Endometrial microvascular endothelial cells (primary cell): ENCODE measurements at regions not wholly inside any gene's neighbourhood (a gene's known extent, or its start where the extent isn't known, plus 50 kb on each side); places are given as distances from the start of the nearest gene placed in this dataset.
"Not testable (repeated sequence)": the region's sequence is repeated elsewhere in the genome, so short reads cannot be mapped to it uniquely, and the experiment has no call there.

Experiments used
- in situ Hi-C: cut with HindIII; loops from 2 replicates; pipeline ENCODE4 v1.10.0; 2017; ENCODE audit warnings: low sequenced_read_pairs, low pct_unique_long_range_greater_than_20kb; ENCODE audit errors: inconsistent ontology term

DNA sequence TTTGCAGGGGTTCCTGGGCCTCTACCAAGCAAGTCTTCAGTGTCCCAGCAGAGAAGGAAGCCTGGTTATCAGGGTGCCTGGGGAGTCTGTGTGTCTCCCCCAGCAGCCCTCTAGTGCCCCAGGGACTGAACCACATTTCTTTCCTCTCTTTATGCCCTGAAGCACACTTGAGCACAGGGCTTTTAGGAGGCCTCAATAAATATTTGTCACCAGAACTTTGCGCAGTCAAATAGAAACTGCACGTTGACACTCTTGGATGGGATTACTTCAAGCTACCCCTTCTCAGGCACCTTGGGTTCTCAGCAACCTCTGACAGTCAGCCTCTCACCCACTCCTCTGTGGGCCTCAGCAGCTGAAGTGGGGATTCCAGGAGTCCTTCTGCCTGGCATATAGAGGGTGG lies 226.6 kb upstream of the HES1 start:
- in situ Hi-C loops: no loop called here

DNA sequence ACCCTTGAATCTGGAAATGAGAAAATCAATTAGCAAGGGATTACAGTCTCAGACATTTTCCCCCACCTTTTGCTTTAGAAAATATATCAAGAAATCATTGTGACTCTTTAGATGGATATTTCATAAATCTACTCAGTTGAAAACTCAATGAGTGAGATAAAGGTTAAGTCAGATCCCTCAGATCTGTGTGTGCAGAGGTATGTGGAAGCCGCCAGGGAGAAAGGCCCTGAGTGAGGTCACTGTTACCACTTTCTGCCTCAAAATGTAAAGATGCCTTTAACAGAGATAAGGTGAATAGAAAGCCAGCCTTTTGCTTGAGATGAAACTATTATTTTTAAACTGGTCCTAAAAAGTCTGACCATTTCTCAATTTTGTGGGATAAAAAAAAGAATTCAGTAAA lies 225.6 kb upstream of the HES1 start:
- in situ Hi-C loops: no loop called here

DNA sequence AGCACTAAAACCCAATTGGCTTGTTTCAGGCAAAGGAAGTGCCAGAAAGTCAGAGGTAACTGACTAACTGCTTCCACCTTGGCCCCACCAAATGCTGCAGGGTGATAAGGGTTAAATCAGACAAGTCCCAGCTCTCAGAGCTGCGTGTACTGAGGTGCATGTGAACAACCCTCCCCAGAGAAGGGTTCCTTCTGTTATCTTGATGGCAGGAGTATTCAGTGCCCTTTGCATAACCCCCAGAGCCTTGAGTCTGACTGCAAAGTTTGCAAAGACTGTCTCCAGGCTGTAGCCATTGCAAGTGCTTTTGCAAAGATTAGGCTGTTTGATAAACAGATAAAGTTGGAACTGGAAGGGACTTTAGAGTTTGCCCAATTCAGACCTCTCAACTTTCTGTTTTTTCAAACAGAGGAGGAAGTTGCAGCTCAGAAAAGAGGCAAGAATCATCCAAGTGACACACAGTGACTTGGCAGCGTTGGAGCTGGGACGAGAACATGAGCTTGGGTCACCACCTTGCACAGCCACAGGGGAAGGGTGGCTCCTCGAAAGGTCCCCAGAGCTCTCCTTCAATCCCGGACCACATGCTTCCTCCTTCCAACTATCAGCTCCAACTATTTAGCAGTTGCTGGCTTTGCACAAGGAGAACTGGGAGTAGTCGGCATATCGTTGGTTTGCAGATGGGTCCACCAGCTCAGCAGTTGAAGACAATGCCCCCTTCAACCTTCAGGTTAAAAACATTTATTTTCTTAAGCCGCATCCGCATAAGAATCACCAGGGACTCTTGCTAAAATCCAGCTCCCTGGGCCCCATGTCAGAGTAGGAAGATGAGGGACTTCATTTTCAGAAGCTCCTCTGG lies 224.8 kb upstream of the HES1 start:
- in situ Hi-C loops: no loop called here

DNA sequence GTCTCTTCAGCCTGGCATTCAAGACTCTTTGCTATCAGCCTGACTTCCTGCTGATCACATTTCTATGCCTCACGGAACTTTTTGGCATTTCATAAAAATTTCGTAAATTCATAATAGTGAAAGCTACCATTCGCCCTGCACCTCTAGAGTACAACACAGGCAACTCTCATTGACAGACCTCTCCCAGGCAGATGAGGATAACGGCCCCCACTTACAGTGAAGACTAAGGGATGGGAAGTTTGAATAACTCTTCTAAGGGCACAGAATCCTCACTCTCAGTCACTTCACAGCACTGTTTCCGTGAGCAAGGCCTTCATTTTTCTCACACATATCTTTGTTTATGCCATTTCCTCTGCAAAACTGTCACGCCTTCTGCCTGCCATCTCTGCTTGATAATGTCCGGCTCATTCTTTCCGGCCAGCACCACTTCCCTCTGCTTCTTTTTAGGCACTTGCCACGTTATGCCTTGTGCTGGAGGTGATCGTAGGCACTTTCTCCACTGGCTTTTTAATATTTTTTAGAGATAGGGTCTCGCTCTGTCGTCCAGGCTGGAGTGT lies 224.1 kb upstream of the HES1 start:
- in situ Hi-C loops: no loop called here

DNA sequence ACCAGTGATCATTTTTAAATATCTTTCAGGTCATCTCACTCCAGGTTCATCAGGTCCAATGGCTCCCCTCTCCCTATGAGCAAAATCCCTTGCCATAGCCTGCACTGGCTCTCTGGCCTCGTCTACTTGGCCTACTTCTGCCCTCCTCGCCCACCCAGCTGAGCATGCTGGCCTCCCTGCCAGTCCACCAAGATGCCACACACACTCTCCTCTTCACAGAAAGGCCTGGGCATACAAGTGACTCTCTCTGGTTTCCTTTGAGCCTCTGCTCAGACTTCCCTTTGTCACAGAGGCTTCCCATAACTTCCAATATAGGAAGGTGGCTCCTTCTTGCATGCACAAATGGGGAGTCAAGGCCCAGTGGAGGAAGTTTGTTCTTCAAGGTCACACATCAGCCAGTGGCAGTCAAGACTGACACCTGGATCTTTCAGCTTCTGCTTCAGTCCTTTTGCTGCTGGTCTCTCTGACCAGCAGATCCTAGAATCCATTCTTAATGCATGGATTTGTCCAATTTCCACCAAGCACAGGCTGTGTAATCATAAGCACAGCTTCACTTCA lies 223.2 kb upstream of the HES1 start:
- in situ Hi-C loops: no loop called here

DNA sequence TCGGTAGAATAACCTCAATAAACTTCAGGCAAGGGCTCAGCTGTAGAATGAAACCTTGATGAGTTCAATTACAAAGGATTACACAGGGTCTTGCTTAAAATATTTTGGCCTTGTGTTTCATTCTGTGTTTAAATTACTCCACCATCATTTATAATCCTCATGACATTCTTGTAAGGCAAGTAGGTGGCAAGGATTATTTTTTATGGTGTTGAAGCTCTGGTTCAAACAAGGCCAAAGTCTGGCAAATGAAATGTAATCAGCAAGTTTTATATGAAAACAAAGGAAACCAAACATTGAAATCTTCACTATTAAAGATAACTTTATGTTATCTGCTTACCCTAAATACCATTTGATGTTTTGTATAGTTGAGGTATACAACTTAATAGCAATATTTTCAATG lies 221.3 kb upstream of the HES1 start:
- in situ Hi-C loops: no loop called here

DNA sequence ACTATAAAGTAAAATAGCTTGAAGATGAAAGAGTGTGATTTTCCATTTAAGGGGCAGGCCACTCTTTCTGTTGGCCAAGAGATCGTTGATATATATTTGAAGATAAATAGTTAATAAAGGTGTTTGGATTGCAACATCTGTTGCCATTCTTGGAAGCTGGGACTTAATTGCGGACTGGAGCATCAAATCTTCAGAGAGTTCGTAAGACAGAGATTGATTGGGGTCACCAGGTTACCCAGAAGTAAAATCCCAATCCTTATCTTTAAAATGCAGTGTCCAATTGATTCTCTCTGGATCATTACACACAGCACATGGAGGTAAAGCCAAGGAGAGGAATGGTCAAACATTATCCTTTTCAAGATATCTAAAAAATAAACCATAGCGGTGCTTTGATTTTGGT lies 220.8 kb upstream of the HES1 start:
- in situ Hi-C loops: no loop called here

DNA sequence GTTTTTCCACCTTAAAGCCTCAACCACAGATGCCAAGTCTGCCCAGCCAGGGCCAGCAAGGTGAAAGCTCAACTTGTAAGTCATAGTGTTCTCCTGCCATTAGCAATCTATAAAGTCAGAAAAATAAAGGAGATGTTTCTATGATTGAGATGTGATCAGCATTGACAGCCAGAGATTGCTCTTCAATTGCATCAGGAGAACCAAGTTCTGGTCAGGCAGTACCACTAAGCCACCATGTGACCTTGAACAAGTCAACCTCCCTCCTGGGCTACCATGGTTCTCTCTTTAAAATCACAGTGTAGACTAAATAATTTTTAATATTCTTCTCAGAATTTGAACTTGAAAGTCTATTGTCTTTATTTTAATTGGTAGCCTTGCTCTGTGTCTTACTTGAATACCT lies 220.3 kb upstream of the HES1 start:
- in situ Hi-C loops: no loop called here

DNA sequence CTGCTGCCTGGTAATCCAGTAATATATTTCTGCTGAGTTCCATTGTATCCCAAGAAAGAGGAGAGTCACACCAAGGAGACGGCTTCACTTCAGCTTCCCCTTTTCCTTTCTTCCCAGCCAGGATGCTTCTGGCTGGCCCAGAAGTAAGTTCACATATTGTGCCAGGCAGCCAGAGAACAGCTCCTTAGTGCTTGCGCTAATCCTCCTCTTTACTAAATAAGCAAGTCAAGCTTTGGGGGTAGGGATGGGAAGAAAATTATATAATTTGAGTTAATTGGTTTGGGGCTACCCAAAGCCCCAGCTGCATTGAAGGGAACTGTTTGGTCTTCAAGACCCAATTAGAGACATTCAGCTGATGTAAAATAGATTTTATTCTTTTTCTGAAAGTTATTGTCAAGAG lies 218.8 kb upstream of the HES1 start:
- in situ Hi-C loops: no loop called here

DNA sequence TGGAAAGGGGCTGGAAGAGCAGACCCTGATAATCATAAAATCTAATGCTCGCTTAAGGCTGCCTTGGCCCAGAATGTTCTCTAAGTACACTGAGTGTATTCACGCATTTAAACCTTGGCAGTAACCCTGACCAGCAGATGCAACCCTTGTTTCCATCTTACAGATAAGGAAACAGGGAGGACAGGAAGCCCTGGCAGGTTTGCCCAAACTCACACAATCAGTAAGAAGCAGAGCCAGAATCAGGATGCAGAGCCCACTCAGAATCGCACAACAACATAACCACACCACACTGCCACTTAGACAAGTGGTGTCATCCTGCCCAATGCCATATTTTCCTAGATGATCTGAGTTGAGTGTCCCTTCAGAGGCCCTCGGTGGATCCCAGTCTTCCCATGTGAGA lies 214.5 kb upstream of the HES1 start:
- in situ Hi-C loops: no loop called here

DNA sequence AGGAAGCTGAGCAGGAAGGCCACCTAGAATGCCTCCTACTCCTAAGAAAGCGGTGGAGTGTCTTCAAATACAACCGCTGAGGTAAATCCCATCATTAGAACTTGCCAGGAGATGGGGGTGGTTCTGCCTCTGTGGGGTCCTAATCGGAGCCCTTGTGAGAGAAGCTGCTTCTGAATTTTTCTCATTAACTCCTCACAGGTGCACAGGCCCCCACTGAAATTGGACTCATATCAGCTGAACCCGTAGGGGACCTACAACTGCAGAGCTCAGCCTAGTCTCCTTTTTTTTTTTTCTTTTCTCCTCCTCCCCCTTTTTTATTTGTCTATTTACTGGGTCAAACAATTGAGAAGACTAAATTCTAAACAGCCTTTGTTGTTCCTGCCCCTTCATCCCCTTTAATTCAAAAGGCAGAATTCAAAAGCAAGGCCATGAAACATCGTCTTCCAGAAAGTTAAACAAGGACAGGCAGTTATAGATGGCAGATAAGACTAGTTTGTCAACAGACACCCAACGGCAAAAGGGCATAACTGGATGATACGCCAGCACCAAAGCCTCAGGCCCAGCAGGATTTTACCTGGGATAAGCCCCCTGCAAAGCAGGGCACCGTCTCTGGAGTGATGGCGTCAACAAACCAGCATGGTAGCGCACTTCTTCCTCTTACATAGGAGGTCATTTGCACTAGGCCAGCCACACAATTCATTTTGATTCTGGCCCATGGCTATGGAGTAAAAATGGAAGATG lies 213.7 kb upstream of the HES1 start:
- in situ Hi-C loops: no loop called here

DNA sequence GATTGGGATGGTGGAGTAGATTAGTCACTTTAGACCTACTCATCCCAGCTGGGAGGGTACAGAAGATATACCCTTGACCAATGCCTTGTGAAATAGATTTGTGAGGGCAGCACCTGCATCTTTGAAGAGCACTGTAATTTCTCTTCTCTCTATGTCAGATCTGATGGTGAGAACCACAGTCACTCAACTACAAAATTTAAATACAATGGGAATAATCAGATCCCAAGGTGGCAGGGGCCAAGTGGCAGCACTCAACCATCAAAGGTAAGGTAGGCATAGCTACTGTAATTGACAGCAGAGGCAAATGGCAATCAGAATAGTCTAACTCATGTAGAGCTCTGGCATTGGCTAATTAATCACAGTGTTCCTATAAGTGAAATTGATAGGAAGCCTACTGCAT lies 212.0 kb upstream of the HES1 start:
- in situ Hi-C loops: not testable (repeated sequence)

DNA sequence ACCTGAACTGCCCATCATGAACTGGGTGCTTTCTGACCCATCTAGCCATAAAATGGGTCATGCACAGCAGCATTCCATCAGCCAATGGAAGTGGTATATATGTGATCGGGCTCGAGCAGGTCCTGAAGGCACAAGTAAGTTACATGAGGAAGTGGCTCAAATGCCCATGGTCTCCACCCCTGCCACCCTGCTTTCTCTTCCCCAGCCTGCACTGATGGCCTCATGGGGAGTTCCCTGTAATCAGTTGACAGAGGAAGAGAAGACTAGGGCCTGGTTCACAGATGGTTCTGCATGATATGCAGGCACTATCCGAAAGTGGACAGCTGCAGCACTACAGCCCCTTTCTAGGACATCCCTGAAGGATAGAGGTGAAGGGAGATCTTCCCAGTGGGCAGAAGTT lies 209.9 kb upstream of the HES1 start:
- in situ Hi-C loops: not testable (repeated sequence)

DNA sequence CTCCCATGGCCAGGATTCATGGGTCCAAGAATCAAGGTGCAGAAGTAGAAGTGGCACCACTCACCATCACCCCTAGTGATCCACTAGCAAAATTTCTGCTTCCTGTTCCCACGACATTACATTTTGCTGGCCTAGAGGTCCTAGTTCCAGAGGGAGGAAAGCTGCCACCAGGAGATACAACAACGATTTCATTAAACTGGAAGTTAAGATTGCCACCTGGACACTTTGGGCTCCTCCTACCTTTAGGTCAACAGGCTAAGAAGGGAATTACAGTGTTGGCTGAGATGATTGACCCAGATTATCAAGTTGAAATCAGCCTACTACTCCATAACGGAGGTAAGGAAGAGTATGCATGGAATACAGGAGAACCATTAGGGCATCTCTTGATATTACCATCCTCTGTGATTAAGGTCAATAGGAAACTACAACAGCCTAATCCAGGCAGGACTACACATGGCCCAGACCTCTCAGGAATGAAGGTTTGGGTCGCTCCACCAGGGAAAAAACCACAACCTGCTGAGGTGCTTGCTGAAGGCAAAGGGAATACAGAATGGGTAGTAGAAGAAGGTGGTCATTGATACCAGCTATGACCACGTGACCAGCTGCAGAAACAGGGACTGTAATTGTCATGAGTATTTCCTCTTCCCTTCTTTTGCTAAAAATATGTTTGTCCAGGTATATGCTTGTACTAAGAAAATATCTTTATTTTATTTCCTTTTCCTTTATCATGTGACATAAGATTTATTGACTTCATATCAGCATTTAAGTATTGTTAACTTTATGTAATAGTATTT lies 208.3 kb upstream of the HES1 start:
- in situ Hi-C loops: not testable (repeated sequence)

DNA sequence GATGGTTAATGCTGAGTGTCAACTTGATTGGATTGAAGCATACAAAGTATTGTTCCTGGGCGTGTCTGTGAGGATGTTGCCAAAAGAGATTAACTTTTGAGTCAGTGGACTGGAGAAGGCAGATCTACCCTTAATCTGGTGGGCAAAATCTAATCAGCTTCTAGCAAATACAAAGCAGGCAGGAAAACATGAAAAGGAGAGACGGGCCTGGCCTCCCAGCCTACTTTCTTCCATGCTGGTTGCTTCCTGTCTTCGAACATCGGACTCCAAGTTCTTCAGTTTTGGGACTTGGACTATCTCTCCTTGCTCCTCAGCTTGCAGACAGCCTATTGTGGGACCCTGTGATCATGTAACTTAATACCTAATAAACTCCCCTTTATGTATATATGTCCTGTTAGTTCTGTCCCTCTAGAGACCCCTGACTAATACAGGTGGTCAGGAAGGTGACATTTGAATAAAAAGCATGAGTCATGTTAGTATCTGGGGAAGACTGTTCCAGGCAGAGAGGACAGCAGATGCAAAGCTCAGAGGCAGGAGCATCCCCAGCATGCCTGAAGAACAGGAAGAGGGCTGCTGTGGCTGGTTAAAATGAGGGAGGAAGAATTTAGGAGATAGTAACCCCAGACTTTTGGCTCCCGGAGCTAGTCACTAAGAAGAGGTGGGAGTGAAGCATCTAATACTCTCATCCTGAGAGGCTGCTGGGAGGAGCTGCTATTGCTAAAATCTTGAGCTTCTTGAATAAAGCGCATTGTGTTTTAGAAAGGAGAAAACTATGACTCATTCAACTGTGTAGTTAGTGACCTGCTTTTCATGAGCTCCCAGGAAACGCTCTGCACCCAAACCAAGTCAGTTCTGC lies 207.4 kb upstream of the HES1 start:
- in situ Hi-C loops: no loop called here

DNA sequence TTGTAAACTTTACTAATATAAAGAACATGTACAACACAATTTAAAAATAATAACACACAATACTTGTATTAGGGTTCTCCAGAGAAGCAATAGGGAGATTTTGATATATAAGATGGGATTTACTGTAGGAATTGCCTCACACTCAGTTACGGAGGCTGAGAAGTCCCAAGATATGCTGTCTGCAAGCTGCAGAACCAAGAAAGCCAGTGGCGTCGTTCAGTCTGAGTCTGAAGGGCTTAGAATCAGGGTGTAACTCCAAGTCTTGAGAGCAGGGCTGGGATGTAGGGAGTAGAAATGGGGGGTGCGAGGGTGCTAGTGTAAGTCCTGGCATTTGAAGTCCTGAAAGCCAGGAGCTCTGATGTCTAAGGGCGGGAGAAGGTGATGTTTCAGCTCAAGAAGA lies 206.6 kb upstream of the HES1 start:
- in situ Hi-C loops: no loop called here

DNA sequence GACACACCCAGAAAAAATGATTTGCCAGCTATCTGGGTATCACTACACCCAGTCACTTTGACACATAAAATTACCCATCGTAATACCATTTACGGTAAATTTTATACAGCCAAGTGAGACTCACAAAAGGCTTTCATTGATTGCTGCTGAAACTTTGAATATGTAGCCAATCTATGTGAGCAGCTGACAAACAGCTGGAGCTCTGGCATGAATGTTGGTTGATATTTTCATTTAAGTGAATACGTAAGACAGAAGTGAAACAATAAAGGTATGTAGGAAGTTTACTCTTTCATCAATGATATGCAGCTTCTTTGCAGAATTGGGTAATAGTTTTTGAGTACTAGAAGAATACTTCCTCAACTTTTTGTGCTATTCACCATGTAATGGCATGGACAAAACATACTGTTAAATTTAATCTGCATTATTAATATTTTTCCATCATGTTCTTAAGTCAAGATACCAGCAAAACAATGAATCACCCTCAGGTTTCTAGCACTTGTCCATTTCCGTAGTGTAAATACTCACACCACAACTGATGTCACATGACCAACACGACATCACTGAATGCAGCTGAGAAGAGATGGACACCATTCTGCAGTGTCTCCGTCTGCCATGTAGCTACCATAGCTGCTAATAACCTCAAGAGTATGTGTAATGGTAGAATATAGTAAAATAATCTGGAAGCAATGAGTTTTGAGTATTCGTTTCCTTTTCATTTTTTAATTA lies 205.9 kb upstream of the HES1 start:
- in situ Hi-C loops: no loop called here

DNA sequence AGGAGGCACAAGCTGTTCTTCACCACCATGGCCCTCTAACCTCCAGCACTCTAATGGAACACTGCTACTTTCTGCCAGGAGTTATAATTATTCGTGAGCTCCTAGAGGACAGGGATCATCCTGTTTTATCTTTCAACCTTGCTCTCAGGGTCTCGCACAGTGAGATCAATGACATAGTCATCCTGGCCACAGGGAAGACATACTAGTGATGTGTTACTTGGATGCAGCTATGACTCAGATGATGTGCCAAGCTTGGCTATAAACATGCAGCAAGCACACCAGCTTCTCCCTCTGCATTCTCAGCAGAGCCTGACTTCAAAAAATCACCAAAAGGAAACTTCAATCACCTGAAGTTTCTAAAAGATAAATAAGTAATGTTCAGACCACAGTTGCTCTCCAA lies 203.8 kb upstream of the HES1 start:
- in situ Hi-C loops: no loop called here
